HG03045 (cell line): ENCODE measurements at regions not wholly inside any gene's neighbourhood (a gene's known extent, or its start where the extent isn't known, plus 50 kb on each side); places are given as distances from the start of the nearest gene placed in this dataset.
"Not testable (repeated sequence)": the region's sequence is repeated elsewhere in the genome, so short reads cannot be mapped to it uniquely, and the experiment has no call there.

Experiments
- ATAC-seq: cut with Tn5 transposase; IDR thresholded peaks from one replicate; pipeline ENCODE4 v1.9.1; 2021; ENCODE audit warnings: mild to moderate bottlenecking, moderate library complexity; ENCODE audit not compliant: unreplicated experiment

GRCh38 chr1:67528141-67528540 lies 97.9 kb upstream of the SERBP1 start:
- no peak for ATAC-seq

GRCh38 chr1:67530071-67530470 lies 99.9 kb upstream of the SERBP1 start:
- no peak for ATAC-seq

- ATAC-seq: peak; percentile 59
These were observed 102.4 kb upstream of the SERBP1 start for GRCh38 chr1:67532452-67533216.

- no peak for ATAC-seq
These were observed 104.4 kb upstream of the SERBP1 start for GRCh38 chr1:67534627-67535065.

GRCh38 chr1:67535474-67535873 lies 105.3 kb upstream of the SERBP1 start:
- ATAC-seq: peak; percentile 65

- ATAC-seq: no peak
These were observed 106.9 kb upstream of the SERBP1 start for GRCh38 chr1:67536957-67537666.

- no peak for ATAC-seq
These were observed 107.4 kb upstream of the SERBP1 start for GRCh38 chr1:67537667-67538018.

GRCh38 chr1:67540025-67540732 lies 110.0 kb upstream of the SERBP1 start:
- ATAC-seq: no peak

GRCh38 chr1:67540733-67541125 lies 110.5 kb upstream of the SERBP1 start:
- no peak for ATAC-seq

- ATAC-seq: no peak
These were observed 112.5 kb upstream of the SERBP1 start for GRCh38 chr1:67542747-67543146.

GRCh38 chr1:67544921-67545320 lies 114.7 kb upstream of the SERBP1 start:
- ATAC-seq: no peak

- no peak for ATAC-seq
These were observed 115.2 kb upstream of the SERBP1 start for GRCh38 chr1:67545364-67545763.

- no peak for ATAC-seq
These were observed 121.2 kb upstream of the SERBP1 start for GRCh38 chr1:67551375-67551774.

GRCh38 chr1:67552336-67552759 lies 122.1 kb upstream of the SERBP1 start:
- no peak for ATAC-seq

GRCh38 chr1:67554204-67554603 lies 124.0 kb upstream of the SERBP1 start:
- ATAC-seq: not testable (repeated sequence)

GRCh38 chr1:67555461-67556296 lies 125.5 kb upstream of the SERBP1 start:
- no peak for ATAC-seq

- ATAC-seq: no peak
These were observed 126.2 kb upstream of the SERBP1 start for GRCh38 chr1:67556297-67556900.

GRCh38 chr1:67557696-67558448 lies 127.1 kb upstream of the GADD45A start:
- no peak for ATAC-seq

- ATAC-seq: no peak
These were observed 126.4 kb upstream of the GADD45A start for GRCh38 chr1:67558449-67559193.
